Esophagus squamous epithelium (tissue), 4 donors: ENCODE measurements at regions not wholly inside any gene's neighbourhood (a gene's known extent, or its start where the extent isn't known, plus 50 kb on each side); places are given as distances from the start of the nearest gene placed in this dataset.

Experiments
- POLR2A ChIP-seq, 4 donors: fragments of 450-650 bp; IDR thresholded peaks; one replicate each; pipeline ENCODE4 v1.6.1; 2017; ENCODE audit warnings: antibody characterized with exemption in 4 of 4, mild to moderate bottlenecking in 4 of 4, moderate library complexity in 3 of 4
- TF ChIP-seq, protein P1 (sequence below), 6 experiments: fragments of 450-650 bp in 4 of 6; fragments of 200-600 bp in 2 of 6; sonication (generic) in 2 of 6; IDR thresholded peaks; one replicate each; pipeline ENCODE4 v1.5.1; 2016 to 2019; ENCODE audit warnings: antibody characterized with exemption in 6 of 6, mild to moderate bottlenecking in 4 of 6, moderate library complexity in 4 of 6

DNA sequence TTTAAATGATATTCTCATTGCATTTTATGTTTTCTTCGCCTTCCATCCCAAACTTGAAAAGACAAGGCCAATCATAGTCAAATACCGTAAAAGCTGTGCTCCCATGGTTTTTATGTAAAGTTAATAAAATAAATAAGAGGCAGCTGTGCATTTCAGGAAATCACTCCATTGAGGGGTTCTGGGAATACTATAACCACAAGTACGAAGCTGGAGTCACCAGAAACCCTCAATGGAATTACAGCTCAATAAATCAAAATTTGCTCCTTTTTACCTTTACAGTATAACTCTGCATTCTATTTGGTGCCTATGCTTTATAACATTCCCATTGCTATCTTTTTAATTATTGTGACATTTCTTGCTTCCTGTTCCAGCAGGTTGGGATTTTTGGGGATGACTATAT, 77.2 kb downstream of the C3orf38 start:
- TF ChIP-seq, protein P1, sequence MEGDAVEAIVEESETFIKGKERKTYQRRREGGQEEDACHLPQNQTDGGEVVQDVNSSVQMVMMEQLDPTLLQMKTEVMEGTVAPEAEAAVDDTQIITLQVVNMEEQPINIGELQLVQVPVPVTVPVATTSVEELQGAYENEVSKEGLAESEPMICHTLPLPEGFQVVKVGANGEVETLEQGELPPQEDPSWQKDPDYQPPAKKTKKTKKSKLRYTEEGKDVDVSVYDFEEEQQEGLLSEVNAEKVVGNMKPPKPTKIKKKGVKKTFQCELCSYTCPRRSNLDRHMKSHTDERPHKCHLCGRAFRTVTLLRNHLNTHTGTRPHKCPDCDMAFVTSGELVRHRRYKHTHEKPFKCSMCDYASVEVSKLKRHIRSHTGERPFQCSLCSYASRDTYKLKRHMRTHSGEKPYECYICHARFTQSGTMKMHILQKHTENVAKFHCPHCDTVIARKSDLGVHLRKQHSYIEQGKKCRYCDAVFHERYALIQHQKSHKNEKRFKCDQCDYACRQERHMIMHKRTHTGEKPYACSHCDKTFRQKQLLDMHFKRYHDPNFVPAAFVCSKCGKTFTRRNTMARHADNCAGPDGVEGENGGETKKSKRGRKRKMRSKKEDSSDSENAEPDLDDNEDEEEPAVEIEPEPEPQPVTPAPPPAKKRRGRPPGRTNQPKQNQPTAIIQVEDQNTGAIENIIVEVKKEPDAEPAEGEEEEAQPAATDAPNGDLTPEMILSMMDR (IDR thresholded peaks at IDR 0.05), result no peak
- no peak for TF ChIP-seq POLR2A (IDR thresholded peaks at IDR 0.05)
